Stimulated activated CD4-positive, alpha-beta T cell treated with anti-CD3 and anti-CD28 coated beads, Interleukin-2, amount 100 ng/mL, for 24 hours (primary cell): ENCODE measurements at regions not wholly inside any gene's neighbourhood (a gene's known extent, or its start where the extent isn't known, plus 50 kb on each side); places are given as distances from the start of the nearest gene placed in this dataset.

Experiments used
- DNase-seq, 2 donors: peaks; one replicate each; pipeline ENCODE4 v3.0.0-alpha.2; 2020

GRCh38 chr7:153470004-153470671 lies 582.1 kb upstream of the DPP6 start:
- DNase-seq = no peak

- no peak for DNase-seq
These were observed 579.7 kb upstream of the DPP6 start for GRCh38 chr7:153472516-153472915.

GRCh38 chr7:153473185-153473584 lies 579.0 kb upstream of the DPP6 start:
- DNase-seq = no peak

- DNase-seq = no peak
These were observed 577.0 kb upstream of the DPP6 start for GRCh38 chr7:153475239-153475638.

GRCh38 chr7:153476166-153476565 lies 576.0 kb upstream of the DPP6 start:
- no peak for DNase-seq

GRCh38 chr7:153496257-153496656 lies 555.9 kb upstream of the DPP6 start:
- no peak for DNase-seq

GRCh38 chr7:153503093-153503492 lies 549.1 kb upstream of the DPP6 start:
- no peak for DNase-seq

GRCh38 chr7:153504288-153505075 lies 547.7 kb upstream of the DPP6 start:
- DNase-seq = no peak

GRCh38 chr7:153507885-153508284 lies 544.3 kb upstream of the DPP6 start:
- no peak for DNase-seq

- no peak for DNase-seq
These were observed 542.4 kb upstream of the DPP6 start for GRCh38 chr7:153509768-153510167.

- DNase-seq = no peak
These were observed 541.5 kb upstream of the DPP6 start for GRCh38 chr7:153510674-153511073.

GRCh38 chr7:153514032-153514431 lies 538.2 kb upstream of the DPP6 start:
- DNase-seq = no peak

GRCh38 chr7:153515359-153515758 lies 536.8 kb upstream of the DPP6 start:
- no peak for DNase-seq

GRCh38 chr7:153518201-153518984 lies 533.8 kb upstream of the DPP6 start:
- DNase-seq = no peak

- no peak for DNase-seq
These were observed 530.8 kb upstream of the DPP6 start for GRCh38 chr7:153521370-153521769.

GRCh38 chr7:153522261-153522660 lies 529.9 kb upstream of the DPP6 start:
- DNase-seq = no peak

GRCh38 chr7:153523320-153524015 lies 528.7 kb upstream of the DPP6 start:
- no peak for DNase-seq

- DNase-seq = no peak
These were observed 528.1 kb upstream of the DPP6 start for GRCh38 chr7:153524070-153524601.

- DNase-seq = no peak
These were observed 523.1 kb upstream of the DPP6 start for GRCh38 chr7:153529100-153529499.

- no peak for DNase-seq
These were observed 522.5 kb upstream of the DPP6 start for GRCh38 chr7:153529651-153530165.

GRCh38 chr7:153530441-153530840 lies 521.8 kb upstream of the DPP6 start:
- no peak for DNase-seq

GRCh38 chr7:153532326-153532725 lies 519.9 kb upstream of the DPP6 start:
- no peak for DNase-seq

GRCh38 chr7:153537271-153537670 lies 514.9 kb upstream of the DPP6 start:
- DNase-seq = no peak
